Ovary (tissue), 3 donors: ENCODE measurements at regions not wholly inside any gene's neighbourhood (a gene's known extent, or its start where the extent isn't known, plus 50 kb on each side); places are given as distances from the start of the nearest gene placed in this dataset.

Source experiments
- EP300 ChIP-seq: sonication (generic); formaldehyde crosslinking; IDR thresholded peaks from one replicate; pipeline ENCODE4 v1.6.1; 2017; ENCODE audit warnings: antibody characterized with exemption
- POLR2A ChIP-seq: fragments of 450-650 bp; IDR thresholded peaks from one replicate; pipeline ENCODE4 v1.6.1; 2017; ENCODE audit warnings: antibody characterized with exemption, mild to moderate bottlenecking, moderate library complexity
- TF ChIP-seq, protein P1 (sequence below), 3 donors: fragments of 450-650 bp in 2 of 3; fragments of 200-600 bp in 1 of 3; IDR thresholded peaks; one replicate each; pipeline versions ENCODE4 v1.5.1 to v1.8.0; 2016 to 2022; ENCODE audit warnings: antibody characterized with exemption in 3 of 3, mild to moderate bottlenecking in 1 of 3
- donor health status: DM: no; HTN: no; CAD: no.

DNA sequence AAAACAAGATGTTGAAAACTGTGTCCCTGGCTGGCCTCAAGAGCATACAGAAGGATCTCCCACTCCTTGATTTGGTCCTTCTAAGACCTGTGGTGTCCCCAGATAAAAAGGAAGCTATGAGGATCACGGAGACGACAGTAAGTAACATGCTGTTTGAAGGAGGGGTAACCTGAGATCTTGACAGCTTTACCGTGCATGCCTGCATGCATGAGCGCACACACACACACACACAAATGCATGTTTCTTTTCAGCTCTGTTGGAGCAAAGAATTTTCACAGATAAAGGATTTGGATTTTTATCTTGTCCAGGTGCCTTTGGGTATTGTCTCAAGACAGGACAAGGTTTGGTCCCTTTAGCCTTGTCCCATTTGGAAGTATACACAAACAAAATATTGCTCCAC, 411.6 kb upstream of the CCDC196 start:
- TF ChIP-seq, protein P1, sequence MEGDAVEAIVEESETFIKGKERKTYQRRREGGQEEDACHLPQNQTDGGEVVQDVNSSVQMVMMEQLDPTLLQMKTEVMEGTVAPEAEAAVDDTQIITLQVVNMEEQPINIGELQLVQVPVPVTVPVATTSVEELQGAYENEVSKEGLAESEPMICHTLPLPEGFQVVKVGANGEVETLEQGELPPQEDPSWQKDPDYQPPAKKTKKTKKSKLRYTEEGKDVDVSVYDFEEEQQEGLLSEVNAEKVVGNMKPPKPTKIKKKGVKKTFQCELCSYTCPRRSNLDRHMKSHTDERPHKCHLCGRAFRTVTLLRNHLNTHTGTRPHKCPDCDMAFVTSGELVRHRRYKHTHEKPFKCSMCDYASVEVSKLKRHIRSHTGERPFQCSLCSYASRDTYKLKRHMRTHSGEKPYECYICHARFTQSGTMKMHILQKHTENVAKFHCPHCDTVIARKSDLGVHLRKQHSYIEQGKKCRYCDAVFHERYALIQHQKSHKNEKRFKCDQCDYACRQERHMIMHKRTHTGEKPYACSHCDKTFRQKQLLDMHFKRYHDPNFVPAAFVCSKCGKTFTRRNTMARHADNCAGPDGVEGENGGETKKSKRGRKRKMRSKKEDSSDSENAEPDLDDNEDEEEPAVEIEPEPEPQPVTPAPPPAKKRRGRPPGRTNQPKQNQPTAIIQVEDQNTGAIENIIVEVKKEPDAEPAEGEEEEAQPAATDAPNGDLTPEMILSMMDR (IDR thresholded peaks at IDR 0.05) = no peak
- no peak for TF ChIP-seq POLR2A
- TF ChIP-seq EP300 = no peak
